Left cardiac atrium (tissue), 4 donors: ENCODE measurements at regions not wholly inside any gene's neighbourhood (a gene's known extent, or its start where the extent isn't known, plus 50 kb on each side); places are given as distances from the start of the nearest gene placed in this dataset.
A peak's percentile ranks its signal among the peaks of the same experiment; 100 is the strongest.

ENCODE experiments used
- ATAC-seq, 2 donors: fragments of 200-7000 bp; cut with Tn5 transposase; one replicate each; pipeline ENCODE4 v1.9.1; 2020; ENCODE audit warnings: mild to moderate bottlenecking in 2 of 2, moderate library complexity in 2 of 2
- DNase-seq: peaks from one replicate; pipeline ENCODE4 v3.0.0-alpha.2; 2020
- intact Hi-C, 2 donors: fragments of 100-400 bp; cut with DNase I; formaldehyde crosslinking; loops; one replicate each; pipeline versions ENCODE4 v1.14.1 to v1.15.1; 2022 to 2023
- donor health status: DM: no; HTN: yes; CAD: no.
- donor health status: DM: no; HTN: yes; CAD: no; lungs with severe emphysema.
- donor health status: DM: yes; HTN: yes; CAD: no.
- donor health status: Dilated cardiomyopathy.

DNA sequence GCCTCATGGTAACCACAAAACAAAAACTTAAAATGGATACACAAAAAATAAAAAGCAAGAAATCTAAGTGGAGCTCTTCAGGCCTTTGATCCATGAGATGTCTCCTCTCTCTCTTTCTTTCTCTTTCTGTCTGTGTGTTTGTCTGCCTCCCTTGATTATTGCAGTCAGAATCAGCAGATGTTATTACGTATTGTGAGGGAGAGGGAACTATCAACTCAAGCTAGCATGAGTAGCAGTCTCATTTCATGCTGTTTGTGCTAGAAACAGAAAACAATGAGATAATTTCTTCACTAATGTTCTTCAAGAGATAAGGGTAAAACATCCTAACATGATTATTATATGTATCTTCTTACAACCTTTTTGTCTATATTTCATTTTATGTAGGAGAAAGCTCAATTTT lies 103.7 kb upstream of the PDC start:
- intact Hi-C loops, result no loop called here

DNA sequence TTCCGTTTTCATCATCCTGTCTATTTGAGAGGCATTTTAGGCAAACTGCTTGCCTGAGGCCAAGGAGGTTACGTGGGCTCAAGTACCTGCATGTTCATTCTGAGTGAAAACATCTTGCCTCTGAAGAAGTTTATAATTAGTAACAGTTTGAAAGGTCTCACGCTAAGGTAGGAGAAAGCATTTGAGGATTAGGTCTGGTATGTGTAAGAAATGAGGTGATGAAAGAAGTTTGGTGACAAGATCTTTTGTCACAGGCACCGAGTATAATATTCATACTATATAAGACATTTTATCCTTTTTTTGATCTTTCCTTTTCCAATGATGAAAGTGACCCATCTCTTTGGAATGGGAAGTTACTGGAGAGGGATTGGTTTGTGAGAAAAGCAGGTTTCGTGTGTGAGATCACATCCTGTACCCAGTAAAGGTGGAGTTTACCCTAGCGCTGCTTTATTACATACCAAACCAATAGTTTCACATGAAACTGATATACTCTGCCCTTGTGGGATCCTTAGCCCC lies 98.7 kb upstream of the PDC start:
- no peak for ATAC-seq
- DNase-seq, result no peak
- intact Hi-C loops, result no loop called here

More for the DNA sequence above, 103.7 kb upstream of the PDC start:
- ATAC-seq, result no peak
- no peak for DNase-seq

DNA sequence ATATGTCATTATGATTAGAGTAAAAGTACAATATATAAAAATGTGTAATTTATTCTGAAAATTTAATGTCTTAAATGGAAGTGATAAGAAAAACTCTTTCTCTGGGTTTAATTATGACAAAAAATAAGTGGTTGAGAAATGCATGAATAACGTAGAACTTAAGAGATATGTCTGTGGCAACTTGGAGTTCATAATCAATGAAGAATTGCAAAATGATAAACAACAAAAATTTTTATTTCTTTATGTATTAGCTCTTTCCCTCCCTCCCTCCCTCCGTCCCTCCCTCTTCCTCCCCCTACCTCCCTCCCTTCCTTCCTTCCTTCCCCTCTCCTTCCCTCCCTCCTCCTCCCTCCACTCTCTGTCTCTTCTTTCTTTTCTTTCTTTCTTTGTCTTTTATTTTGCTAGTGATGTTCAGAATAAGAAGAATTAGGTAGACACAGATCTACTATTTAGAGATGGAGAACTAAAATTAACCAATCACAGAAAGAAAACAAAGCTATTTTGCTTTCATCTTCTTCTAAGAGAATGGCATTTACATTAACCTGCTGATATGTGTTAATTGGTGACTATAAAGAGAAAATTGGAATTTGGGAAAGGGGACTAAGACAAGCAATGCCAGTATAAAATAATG lies 96.3 kb upstream of the PDC start:
- DNase-seq, result no peak

DNA sequence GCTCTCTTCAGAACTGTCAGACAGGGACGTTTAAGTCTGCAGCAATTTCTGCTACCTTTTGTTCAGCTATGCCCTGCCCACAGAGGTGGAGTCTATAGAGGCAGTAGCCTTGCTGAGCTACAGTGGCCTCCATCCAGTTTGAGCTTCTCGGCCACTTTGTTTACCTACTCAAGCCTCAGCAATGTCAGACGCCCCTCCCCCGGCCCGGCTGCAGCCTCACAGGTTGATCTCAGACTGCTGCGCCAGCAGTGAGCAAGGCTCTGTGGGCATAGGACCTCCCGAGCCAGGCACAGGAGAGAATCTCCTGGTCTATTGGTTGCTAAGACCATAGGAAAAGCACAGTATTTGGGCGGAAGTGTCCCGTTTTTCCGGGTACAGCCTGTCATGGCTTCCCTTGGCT lies 89.9 kb upstream of the PDC start:
- ATAC-seq (no peak), DNase-seq (no peak)
- intact Hi-C loops, result no loop called here

More for the DNA sequence above, 96.3 kb upstream of the PDC start:
- ATAC-seq, result no peak
- intact Hi-C loops, result no loop called here

DNA sequence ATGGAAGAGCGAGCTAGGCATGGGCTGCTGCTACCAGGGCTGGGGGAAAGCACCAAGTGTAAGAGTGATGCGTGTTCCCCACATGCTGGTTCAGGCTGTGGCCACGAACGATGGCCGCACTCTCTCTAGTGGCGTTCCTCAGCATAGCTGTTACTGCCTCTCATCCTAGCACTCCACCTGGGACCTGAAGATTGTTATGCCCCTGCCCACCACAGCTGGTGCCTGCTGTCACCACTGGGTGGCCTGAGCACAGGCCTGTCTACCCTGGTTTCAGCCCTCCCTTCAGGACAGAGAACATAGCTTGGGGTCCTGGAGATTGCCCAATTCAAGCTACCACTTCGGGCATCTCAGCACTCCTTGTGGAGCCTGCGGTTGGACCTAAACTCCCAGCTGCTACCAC lies 80.1 kb upstream of the PDC start:
- ATAC-seq (no peak), DNase-seq (no peak)
- intact Hi-C loops, result no loop called here

DNA sequence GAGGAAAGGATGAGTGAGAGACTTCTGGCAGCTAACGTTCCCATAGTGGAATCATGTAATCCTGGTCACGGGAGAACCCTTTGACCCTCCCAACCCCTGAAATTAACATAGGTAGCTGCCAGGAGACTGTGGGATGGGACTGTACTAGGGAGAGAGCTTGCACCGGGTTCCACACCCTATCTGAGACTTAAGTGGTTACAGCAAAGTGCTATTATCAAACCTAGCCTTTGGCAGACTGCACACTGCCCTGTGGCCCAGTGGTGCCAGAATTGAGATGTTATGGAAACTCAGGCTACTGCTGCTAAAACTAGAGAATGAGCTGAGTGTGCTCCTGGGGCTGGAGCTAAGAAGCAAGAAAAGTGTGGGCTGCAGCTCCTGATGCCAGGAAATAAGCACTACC lies 79.6 kb upstream of the PDC start:
- no peak for DNase-seq
- peak; percentile 47 to 88 for ATAC-seq
- intact Hi-C loops, result no loop called here

GRCh38 chr1:186536273-186536890 lies 75.5 kb upstream of the PDC start:
- intact Hi-C loops, result no loop called here
- no peak for ATAC-seq

DNA sequence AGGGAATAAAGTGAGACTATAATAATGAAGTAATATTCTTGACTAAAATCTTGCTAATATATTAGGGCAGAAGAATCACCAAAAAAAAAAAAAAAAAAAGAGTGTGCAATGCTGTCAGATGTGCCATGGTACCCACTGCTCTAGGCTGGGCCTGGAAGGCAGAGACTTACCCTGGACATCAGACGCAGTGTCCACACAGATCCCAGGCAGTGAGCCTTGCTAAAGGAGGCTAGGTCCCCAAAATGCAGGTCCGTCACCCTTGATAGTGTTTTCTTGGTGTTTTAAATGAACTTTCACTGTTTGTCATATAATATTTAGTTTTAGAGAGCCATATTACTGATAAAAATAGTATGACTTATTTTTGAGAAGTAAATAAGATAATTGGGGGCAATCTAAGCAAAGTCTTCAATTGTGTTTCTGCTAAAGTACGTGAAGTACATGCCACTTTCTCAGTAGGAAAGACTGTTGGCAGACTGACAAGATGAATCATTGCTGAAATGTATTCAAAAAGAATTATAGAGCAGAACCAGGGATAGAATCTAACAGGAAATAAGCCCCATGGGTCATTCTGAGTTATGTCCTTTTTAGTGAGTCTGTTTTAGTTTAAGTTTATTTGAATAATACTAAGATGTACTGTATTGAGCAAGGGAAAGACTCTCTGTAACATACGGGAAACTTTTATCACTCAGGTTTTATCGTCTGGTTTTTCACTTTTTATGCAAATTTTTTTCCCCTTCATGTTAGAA lies 74.6 kb upstream of the PDC start:
- DNase-seq (no peak), ATAC-seq (peak in 1 of 2 donors; percentile 41)
- intact Hi-C loops, result no loop called here

More at GRCh38 chr1:186536273-186536890, 75.5 kb upstream of the PDC start:
- DNase-seq, result no peak

DNA sequence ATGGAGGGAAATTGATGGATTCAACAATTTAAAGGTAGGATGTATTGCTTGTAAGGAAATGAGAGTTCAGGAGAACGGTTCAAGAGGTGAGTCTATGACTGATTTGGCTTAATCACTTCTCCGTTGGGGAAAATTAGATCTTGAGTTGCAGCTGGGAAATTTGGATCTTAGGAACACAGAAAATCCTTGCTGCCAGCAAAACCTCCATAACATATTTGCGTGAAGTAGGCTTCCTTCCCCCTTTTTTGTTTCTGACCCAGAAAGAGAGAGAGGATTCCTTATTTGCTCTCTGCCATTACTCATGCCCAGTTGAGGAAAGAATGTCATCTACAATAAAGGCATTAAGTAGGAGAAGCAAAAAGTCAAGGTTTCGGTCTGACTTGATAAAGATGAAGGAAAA lies 73.5 kb upstream of the PDC start:
- intact Hi-C loops, result no loop called here
- no peak for DNase-seq
- ATAC-seq, result no peak

DNA sequence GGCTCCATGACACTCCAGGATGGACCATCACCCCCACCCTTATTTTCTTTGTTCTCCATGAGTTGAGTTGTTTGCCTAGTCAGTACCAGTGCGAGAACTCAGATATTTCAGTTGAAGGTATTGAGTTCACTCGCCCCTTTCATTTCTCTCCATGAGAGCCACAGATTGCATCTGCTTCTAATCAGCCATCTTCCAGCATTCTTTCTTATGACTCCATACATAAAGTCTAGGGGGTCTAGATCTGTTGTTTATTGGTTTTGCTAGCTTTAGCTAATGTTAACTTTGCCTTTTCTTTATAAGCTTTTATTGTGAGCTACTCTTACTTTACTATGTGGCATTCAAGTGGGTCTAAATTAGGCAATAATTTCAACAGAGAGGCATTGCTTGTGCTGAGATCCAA lies 71.6 kb upstream of the PDC start:
- DNase-seq (no peak), ATAC-seq (no peak)
- intact Hi-C loops, result no loop called here

DNA sequence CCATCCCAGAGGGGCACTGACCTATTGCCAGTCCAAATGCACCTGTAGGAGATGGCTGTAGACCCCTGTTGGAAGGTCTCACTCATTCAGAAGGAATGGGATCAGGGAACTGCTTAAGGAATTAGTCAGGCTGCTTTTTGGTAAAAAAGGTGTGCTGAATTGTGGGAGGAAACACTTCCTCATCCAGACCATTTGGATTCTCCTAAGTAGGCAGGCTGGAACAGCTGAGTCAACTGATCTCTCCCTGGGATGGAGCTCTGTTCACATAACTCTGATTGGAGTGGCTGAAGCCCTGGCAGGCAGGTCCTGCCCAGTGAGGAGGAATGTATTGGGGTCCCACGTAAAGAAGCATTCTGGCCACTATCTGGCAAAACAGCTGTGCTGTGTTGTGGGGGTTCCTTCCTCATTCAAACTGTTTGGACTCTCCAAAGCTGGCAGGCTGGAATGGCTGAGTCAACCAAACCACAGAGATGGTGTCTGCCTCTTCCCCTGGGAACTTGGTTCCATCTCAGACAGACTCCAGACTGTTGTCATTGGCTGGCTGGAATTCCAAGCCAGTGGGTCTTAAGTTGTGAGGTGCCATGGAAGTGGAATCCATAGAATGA lies 70.7 kb upstream of the PDC start:
- no peak for DNase-seq
- ATAC-seq, result no peak
- intact Hi-C loops, result no loop called here

- ATAC-seq, result no peak
- DNase-seq, result no peak
- intact Hi-C loops, result no loop called here
These were observed 69.2 kb upstream of the PDC start for GRCh38 chr1:186530109-186530508.

GRCh38 chr1:186519982-186520381 lies 59.1 kb upstream of the PDC start:
- ATAC-seq (no peak), DNase-seq (no peak)
- intact Hi-C loops, result no loop called here

DNA sequence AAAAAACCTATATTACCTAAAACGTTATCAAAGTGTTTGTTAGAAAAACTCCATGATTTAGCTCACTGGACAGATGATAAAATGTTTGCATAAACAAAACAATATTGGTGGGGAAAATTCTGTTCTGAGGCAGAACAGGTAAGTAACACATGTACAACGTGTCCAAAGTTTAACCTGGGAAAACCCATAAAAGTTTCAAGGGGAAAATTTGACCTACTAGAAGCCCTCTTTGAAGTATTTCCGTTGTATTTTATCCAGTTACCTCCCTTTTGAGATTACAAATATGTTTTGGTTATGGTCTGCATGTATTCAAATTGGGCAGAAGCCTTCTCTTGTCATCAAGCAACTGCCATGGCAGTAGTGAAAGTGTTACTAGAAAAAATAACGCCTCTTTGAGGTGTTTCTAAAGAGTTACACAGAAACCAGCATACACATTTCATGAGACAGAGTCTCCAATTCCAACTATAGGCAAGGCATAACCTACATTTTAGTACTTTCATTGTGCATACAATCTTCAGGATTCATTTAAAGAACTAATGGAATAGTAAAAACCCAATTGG lies 58.0 kb upstream of the PDC start:
- ATAC-seq, result no peak
- DNase-seq, result no peak

DNA sequence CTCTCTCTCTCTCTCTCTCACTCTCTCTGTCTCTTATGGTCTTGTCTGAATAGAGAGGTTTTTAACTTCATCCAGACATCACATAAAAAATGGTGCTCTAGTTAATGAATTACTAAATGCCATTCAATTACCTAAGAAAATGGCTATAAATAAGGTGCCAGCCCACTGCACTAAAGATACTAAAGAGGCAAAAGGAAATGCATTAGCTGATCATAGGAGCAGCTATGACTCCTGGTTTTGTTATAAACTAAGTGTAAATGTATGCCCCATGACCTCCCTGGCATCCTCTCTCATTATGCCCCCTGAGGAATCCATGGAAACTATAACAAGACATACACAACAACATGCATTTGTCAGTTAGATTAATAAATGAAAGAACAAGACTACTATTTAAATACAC lies 57.5 kb upstream of the PDC start:
- intact Hi-C loops, result no loop called here
- ATAC-seq, result no peak
- DNase-seq, result no peak

More for the DNA sequence above, 58.0 kb upstream of the PDC start:
- intact Hi-C loops, result no loop called here

DNA sequence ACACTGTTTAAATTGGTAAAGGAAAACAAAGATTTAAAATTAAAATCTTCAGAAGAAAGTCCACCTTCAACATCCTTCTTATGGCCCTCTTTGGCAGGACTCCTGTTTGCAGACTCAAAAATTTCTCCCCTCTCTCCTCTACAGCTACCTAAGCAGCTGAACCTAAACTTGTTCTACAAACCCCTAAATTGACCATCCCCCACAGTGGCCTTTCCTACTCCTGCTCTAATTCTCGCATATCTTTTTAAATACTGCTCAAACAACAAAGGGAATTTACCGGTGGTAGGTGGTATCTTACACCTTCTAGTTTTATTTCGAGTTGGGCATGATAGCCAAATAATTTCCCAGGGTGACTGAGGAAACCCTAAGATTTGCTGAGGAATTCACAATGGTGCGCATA lies 53.5 kb upstream of the PDC start:
- DNase-seq, result no peak
- ATAC-seq, result no peak

GRCh38 chr1:186513526-186513925 lies 52.6 kb upstream of the PDC start:
- no peak for ATAC-seq
- intact Hi-C loops, result no loop called here
- no peak for DNase-seq

More for the DNA sequence above, 53.5 kb upstream of the PDC start:
- intact Hi-C loops, result no loop called here

DNA sequence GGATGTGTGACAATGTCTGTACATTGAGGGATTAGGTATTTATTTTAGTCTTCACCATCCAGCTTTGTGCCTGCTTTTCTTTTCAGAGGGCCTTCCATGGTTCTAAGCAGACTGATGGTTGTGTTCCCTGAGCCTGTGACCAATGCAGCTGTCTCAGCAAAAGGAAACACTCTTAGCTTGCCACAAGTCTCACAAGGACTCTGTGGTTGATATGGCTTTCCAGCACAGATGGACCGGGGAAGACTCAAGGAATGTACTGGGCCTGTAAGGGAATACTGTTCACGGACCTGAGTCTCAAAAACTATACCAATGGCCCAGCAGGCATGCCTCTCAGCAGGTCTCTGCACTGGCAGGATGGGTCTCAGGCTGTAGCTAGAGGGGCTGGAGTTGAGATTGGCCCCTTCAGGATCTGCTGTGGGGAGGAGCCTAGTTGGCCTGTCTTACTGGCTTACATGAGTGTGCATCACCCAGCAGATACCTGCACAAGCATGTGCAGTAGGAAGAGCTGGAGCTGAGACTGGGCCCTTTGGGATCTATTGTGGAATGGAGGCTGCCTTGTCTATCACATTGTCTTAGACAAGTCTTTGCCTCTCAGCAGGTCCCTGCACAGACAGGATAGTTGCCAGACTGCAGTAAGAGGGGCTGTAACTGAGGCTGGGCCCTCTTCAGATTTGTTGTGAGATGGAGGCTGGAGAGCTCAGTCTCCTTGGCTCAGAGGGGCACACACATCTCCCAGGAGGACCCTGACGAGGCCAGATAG lies 52.0 kb upstream of the PDC start:
- no peak for DNase-seq
- intact Hi-C loops, result no loop called here
- ATAC-seq, result no peak
